ENCODE measurements at regions not wholly inside any gene's neighbourhood (a gene's known extent, or its start where the extent isn't known, plus 50 kb on each side); places are given as distances from the start of the nearest gene placed in this dataset.

DNA sequence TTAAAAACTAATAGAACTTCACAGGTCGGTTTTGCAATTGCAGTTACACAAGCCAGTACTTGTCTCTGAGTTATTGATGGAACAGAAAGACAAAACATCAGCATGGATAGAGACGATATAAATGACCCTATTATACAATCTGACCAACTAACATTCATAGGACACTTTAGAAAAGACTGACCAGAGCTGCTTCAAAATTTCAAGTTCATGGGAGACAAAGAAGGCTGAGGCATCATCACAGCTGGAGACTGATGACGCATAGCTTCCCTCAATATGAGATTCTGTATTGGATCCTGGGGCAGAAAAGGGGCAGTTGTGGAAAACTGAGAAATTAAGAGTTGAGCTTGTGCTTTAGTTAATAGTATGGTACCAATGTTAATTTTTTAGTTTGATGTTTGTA is 174.0 kb downstream of the THBS2 start:
- no peak for DNase-seq

DNA sequence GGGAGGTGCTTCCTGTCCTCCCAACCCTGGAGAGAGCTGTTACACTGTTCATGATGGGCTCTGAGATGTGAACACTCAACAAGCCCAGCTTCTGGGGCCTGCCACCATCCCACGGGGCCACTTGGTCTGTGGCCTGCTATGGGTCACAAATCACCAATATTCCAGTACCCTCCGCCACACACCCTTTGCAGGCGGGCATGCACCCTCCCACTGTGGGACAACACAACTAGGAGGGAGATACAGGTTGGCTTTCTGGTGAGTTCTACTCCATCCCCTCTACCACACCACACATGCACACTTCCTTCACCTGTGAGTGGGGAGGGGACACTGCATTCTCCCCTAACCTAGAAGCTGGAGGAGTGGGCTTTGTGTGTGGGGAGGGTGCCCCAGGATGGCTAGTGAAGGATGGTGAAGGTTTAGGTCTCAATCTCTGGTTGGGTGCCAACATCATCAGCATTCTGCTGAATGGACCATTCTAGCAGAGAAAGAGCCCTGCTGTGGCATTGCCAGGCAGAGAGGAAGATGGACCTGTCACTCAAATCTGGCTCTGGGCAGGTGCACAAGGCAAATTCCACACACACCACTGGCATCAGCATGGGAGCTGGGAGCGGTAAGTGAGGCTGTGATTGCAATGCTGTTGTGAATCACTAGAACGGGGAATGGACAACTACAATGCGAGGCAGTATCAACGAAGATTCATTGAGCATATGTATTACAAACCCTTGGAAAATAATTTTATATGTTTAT is 175.1 kb downstream of the THBS2 start:
- DNase-seq, result no peak

DNA sequence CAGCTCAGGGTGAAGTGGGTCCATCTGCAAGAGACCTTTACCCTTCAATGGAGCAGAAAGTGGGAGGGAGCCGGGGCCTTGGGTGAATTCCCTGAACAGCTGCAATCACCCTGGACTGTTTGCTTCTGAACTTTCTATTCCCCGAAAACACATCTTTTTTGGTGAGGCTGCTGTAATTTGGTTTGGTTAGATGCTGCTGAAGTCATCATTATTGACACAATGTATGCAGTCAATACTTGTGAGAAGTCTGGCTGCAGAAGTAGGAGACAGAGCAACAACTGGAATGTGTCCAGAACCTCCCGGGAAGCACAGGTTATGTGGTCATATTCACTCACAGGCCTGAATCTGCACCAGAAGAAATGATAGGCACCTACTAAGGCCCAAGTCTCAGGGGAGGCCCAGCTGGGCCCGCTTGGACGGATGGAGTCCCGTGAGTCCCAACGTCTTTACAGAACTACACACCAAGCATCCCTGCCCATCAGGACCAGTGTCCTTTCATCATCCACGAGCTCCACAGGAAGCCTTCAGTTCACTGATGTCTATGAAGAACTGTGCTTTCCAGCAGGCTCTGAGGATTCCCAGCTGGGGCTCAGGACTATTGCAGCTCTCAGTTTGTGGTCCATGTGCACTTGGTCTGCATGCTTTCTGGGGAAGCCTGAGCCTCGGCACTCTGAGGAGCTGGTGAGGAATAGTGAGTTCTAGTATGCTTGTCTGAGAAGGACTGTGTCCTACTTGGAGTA is 177.6 kb downstream of the THBS2 start:
- no peak for DNase-seq

DNA sequence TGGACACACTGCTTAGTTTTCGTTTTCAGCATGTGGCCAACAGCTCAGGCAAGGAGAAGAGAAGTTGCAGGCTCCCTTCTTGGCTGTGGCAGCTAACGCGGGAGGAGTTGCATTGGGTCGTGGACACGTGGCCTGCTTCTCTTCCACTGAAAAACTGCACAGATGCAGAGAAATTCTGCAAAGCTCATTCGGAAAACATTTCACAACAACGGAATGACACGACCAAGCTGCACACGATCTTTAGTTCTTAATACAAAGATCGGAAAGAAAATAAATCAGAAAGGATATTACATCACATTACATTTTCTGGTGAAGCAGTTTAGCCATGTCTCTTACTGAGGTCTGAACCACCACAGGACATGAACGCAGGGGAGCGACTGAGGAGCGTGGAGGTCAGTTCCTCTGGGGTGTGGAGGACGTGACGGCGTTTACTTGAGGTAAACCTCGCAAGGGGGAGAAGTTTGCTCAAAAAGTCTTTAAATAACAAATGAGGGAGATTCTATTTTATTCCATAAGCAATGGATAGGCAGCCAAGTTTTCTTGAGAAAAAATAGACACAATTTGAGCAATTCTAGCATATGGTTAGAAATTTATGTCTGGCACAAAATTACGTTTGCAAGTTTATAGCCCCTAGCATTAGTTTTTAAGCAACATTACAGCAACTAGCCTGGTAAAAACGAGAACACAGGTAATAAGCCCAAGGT is 178.3 kb downstream of the THBS2 start:
- DNase-seq, result peak; percentile 87

DNA sequence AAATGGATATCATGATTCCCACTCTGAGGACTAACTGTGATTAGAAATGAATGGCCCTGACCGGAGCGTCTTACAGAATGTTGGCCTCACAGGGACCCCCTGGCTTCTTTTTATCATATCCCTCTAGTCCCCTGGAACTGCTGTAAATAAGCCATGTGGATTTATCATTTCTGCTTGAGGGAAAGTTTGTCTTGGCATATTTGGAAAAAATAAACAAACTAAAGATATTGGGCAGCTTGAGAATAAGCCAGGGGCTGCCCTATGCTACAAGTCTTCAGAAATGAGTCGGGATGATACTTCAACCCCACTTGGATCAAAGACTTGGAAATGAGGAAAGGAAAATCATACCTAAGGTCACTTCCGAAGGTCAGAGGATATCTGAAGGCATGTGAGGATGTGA is 179.1 kb downstream of the THBS2 start:
- no peak for DNase-seq

DNA sequence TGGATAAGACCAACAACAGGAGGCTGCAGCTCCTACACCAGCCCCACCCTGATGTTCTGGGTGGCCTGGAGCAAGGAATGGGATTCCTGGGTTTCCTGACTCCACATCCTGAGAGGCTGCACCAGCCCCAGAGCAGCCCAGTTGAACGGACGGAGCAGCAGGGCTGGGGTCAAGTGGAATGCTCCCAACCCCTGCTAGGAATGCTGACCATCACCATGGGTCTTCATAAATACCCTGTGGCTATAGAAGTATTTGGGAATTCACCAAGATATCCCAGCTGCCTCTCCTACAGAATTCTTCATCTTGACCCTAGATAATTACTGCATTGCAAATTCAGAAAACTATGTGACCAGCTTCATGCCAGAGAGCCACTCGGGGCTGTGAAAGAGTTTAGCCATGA is 180.3 kb downstream of the THBS2 start:
- DNase-seq, result peak; percentile 50

DNA sequence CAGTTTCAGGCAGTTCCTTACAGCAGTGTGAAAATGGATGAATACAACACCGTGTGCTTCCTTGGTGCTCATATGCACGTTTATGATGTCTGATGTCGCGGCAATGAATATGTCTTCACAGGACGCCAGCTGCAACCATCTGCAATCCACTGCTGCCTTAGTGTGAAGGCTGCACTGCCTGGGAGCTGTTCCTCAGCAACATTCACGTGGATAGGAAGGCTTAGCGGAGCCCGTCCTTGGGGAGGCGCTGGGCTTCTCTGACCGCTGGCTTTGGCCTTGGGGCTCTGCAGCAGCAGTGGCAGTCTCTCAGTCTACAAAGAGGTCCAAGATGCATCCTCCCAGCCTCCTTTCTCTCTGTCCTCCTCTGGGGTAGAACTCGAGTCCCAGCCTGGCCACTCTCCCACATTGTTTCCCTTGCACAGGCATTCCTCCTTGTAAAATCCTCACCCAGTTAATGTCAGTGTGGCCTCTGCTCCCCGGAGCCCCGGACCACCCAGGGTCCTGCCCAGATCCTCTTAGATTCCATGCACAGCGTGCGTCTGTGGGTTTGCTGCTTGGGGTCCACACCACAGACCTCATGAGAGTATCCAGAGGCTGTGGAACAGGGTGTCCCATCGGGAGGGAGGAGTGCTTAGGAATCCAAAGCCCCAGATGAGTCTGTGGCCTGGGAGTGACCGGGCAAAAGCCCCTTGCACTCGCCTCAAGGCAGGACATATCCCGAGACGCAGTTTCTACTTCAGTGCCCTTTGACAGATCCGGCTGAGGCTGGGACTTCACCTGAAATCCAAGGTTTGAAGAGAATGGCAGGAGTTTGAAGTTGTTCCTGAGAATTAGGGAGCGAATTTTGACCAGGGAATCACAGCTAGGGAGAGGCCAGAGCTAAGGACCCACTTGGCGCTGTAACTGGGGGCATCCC is 181.3 kb downstream of the THBS2 start:
- DNase-seq, result no peak

DNA sequence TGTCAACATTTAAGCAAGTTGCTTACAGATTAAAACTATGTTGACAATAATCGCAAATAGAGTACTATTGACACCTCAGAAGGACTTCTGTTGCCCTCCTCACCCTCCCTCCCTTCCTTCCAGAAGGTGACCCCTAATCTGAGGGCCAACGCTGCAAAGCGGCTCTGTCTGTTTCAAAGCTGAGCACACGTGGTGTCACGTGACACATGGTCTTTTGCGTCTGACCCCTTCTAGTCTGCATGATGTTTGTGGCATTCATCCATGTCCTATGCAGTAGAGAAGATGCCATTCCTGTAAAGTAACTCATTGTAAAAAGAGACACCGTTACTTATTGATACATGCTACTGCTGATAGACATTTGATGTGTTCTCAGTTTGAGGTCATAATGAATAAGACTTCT is 182.3 kb downstream of the THBS2 start:
- DNase-seq, result no peak

DNA sequence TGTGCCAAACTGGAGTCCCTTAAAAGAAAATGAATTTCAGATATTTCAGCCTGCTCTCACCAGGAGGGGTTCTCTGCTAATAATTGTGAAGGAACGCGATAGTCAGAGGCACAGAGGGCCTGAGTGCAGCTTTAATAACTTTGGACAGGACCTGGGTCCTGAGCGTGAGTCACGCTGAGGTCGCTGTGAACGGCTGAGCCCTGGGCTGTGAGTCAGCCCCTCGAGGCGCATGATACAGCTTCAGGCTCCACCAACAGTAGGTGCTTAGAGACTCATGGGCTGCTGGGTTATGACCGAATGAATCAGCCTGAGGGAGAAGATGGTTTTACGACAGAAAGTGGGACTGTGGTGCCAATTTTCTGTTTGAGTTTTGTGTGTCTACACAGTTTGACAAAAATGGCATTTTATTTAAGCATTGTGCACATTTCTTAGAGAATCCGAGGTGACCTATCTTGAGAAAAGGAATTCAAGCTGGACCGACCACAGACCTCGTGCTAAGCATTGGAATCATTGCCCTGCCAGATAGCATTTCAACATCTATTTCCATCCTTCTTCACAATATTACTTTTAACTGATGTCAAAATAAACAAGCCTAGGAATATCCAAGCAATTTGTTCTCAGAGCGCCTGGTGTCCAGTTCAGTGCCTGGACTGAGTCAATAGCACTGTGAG is 183.0 kb downstream of the THBS2 start:
- DNase-seq, result peak; percentile 48

DNA sequence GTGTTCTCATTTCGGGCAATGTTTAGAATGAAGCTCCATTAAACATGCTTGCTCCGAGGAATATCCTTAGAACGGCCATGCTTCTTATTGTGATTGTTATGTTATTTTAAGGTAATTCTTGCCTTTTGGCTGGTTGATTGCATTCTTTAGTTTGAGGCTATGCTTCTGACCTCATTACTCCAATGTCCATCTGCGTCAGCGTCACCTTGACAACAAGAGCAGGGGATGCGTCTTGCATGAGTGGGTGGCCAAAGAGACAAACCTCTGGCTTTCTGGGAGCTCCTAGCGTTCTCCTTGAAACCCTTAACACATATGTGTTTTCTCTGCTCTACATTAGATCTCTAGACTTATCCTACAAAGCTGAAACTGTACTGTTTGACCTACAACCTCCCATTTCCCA is 184.3 kb downstream of the THBS2 start:
- DNase-seq, result no peak

DNA sequence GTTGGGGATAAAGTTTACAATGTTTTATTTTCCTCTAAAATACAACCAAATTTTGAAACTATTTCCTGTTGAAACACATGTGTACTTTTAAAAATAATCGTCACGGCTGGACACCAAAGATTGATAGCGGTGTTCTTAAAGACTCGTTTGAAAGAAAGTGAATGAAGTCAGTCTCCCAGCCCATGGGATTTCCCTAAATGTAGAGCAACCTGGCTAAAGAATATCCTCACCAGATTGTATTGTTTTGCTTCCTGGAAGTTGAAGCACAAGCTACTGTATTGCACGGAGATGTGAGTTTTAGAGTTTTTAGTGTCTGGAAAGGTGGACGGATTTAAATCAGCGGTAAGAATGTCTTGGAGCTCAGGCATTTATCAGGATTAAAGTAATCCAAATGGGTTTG is 189.5 kb downstream of the THBS2 start:
- DNase-seq, result no peak

DNA sequence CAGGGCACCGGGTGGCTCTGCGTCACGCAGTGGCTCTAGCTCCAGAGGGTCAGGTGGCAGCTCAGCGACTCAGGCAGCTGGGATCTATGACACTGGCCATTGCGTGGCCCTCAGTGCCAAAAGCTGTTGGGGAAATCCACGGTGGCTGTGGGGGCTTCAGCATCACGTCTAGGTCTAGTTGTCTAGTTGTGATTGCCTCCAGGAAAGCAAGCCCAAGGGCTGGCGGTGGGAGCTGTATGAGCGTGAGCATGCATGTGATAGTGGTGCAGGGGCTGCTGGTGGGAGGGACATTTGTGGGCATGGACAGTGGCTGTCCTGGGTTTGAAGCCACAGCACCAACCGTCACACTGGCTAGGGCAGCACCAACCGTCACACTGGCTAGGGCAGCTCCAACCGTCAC is 191.4 kb downstream of the THBS2 start:
- DNase-seq, result no peak

DNA sequence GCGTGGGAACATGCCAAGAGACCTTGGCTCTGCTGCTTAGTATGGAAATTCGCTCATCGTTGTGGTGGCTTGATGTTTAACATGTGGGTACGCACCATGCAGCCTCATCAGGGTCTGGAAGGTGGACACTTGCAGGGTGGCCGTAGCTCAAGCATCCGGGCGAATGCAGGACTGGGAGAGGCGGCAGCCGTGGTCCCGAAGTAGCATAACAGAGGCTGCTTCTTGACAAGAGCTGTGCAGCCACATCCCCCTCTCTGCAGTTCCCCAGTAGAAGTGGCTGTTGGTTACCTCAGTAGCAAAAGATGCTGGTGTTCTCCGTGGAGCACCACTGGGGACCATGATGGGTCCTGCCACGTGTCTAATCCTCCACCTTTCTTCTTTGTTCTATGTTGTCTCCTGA is 195.0 kb downstream of the THBS2 start:
- DNase-seq, result no peak

DNA sequence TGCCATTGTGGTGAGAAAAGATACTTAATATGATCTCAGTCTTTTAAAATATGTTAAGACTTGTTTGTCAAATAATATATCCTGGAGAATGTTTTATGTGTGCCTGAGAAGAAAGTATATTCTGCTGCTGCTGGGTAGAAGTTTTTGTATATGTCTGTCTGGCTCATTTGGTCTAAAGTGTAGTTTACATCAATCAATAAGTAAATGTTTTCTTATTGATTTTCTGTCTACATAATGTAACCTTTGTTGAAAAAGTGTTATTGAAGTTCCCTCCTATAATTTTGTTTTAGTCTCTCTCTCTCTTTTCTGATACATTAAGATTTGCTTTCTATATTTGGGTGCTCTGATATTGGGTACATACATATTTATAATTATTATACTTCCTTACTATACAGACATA is 201.2 kb downstream of the THBS2 start:
- no peak for DNase-seq

DNA sequence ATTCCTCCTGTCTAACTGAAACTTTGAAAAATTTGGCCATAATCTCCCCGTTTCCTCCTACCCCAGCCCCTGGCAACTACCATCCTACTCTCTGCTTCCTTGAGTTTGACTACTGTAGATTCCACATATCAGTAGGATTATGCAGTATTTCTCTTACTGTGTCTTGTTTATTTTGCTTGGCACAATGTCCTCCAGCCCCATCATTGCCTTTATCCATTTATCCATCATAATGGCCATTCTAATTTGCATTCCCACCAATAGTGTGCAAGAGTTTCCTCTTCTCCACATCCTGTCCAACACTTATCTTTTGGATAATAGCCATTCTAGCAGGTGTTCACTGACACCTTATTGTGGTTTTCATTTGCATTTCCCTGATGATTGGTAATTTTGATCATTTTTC is 202.3 kb downstream of the THBS2 start:
- no peak for DNase-seq

DNA sequence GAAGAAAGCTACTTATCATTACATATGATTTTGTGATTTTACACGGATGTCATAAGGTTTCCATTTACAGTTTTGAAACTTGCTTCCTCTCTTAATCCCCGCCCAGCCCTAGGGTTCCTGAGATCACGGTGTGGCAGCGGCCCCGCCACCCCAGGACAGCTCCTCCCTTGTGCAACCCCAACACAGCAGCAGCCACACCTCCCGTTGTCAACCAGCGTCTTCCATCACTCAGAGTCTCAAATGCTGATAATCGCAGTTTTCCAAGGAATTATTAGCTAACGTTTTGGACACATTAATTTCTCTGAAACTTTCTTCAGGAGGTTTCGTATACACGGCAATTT is 204.8 kb downstream of the THBS2 start:
- no peak for DNase-seq

DNA sequence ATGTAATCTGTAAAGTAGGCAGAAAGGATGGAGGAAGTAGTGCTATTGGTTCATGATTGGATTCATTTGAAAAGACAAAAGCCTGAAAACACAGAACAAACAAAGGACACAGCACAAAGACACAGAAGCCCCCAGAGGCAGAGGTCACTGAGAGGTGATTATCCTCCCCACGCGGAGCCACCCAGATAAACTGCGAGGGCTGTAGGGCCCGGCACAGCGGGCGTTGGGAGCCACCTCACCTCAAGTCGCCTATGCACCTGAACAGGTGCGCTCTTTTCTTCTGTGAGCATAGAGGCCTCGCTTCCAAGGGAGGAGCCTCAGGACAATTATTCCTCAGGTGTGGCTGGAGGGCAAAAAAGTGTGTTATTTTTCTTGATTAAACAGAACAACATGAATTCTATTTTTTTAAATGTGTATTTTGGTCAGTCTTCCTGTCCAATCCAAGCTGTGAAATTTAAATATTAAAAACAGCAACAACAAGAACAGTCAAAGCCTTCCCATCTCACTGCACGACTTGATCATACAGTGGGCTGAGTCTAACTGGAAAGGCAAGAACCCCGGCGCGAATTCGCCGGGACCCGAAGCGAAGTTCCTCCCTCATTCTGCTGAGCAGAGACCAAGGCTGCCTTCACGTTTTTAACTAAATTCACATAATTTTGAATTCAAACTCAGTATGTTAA is 205.3 kb downstream of the THBS2 start:
- no peak for DNase-seq

DNA sequence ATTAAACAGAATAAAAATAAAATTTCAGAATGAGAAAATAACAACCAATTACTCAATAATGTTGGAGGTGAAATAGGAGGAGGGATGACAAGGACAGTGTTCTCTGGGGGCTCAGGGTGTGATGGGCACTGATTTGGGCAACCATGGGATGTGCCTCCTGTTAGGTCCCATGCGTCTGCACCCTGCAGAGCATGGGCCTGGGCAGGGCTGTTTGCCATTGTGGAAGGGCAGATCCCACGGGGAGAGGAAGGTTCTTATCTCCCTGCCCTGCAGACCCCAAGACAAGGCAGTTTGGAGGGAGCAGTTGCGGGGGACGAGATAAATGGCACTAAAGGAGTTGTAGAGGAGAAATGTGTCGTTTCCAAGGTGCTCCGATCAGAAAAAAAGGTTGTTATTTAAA is 206.3 kb downstream of the THBS2 start:
- DNase-seq, result no peak

DNA sequence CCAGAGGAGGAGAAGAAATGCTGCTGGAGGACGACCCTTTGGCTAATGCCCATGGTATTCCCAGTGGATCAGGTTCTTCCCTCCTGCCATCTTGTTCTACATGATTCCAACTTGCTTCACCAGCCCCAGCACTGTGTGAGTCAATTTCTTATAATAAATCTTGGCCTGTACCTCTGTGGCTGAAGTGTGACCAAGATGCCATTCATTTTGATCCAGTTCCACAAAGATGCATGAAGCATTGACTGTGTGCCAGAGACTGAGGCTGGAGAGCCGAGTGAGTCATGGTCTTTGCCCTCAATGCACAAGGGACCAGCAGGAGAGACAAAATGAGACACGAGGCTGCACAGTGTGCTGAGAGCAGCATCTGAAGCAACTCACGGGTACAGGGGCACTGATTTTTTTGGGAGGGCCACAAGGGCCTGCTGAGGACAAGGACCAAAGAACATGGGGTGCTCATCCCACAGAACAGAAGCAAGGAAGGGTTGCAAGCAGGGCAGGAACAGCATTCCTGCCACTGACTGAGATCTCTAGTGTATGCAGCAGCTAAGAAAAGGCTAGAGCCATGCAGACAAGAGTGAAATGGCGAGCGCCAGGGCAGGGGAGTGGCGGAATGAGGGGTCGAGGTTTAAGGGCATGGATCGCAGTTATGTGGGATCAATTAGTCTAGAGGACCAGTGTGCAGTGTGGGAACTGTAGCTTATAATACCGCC is 207.0 kb downstream of the THBS2 start:
- no peak for DNase-seq

DNA sequence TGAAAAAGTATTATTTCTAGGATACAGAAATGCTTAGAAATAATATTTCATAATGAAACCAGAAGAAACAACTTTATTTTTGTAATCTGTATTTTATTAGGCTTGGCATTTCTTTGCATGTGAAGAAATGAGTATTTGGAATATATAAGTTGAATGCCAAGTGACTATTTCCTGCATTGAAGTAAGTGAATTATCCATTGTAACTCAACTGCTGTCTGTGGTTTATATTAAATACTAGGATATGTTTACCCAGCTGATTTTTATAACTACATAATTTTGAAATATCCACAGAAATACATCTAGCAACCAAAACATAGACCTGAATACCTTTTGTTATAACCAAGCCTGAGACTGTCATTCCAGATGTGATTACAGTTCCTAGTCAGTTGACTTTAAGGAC is 207.6 kb downstream of the THBS2 start:
- no peak for DNase-seq

DNA sequence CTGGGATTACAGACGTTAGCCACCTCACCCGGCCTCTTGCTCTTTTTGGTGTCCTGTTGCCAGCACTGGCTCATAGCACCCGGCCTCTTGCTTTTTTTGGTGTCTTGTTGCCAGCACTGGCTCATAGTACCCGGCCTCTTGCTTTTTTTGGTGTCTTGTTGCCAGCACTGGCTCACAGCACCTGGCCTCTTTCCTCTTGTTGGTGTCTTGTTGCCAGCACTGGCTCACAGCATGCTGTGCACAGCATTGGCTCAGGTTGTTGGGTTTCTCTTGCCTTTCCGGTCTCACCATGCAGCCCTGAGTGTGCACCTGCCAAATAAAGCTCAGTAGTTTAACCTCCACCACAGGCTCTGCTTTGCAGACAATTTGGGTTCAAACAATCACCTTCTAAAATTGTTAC is 208.2 kb downstream of the THBS2 start:
- peak; percentile 77 for DNase-seq

Measured in femur (tissue), 1 donor.